SHP77 (cell line): ENCODE measurements at regions not wholly inside any gene's neighbourhood (a gene's known extent, or its start where the extent isn't known, plus 50 kb on each side); places are given as distances from the start of the nearest gene placed in this dataset.
"Not testable (repeated sequence)": the region's sequence is repeated elsewhere in the genome, so short reads cannot be mapped to it uniquely, and the experiment has no call there.

Experiments
- DNase-seq, 2 experiments: peaks; one replicate each; lab custom pipeline; 2025; lab: John Stamatoyannopoulos, UW

GRCh38 chr10:111266165-111266564 is 189.3 kb downstream of the ADRA2A start:
- DNase-seq: no peak

- no peak for DNase-seq
Observed at GRCh38 chr10:111267673-111268072, 190.8 kb downstream of the ADRA2A start.

GRCh38 chr10:111273235-111273634 is 196.4 kb downstream of the ADRA2A start:
- DNase-seq: no peak

GRCh38 chr10:111273635-111274034 is 196.8 kb downstream of the ADRA2A start:
- DNase-seq: no peak

- no peak for DNase-seq
Observed at GRCh38 chr10:111275091-111275490, 198.3 kb downstream of the ADRA2A start.

- DNase-seq: no peak
Observed at GRCh38 chr10:111277661-111278060, 200.8 kb downstream of the ADRA2A start.

GRCh38 chr10:111278266-111278665 is 201.4 kb downstream of the ADRA2A start:
- DNase-seq: no peak

GRCh38 chr10:111281516-111281915 is 204.7 kb downstream of the ADRA2A start:
- no peak for DNase-seq

- no peak for DNase-seq
Observed at GRCh38 chr10:111289461-111289860, 212.6 kb downstream of the ADRA2A start.

- DNase-seq: no peak
Observed at GRCh38 chr10:111290649-111291048, 213.8 kb downstream of the ADRA2A start.

GRCh38 chr10:111295788-111296187 is 219.0 kb downstream of the ADRA2A start:
- DNase-seq: no peak

- no peak for DNase-seq
Observed at GRCh38 chr10:111297351-111297848, 220.6 kb downstream of the ADRA2A start.

- DNase-seq: no peak
Observed at GRCh38 chr10:111298031-111298430, 221.2 kb downstream of the ADRA2A start.

GRCh38 chr10:111299037-111299436 is 222.2 kb downstream of the ADRA2A start:
- DNase-seq: no peak

- no peak for DNase-seq
Observed at GRCh38 chr10:111303887-111304286, 227.1 kb downstream of the ADRA2A start.

- DNase-seq: no peak
Observed at GRCh38 chr10:111316722-111317212, 239.9 kb downstream of the ADRA2A start.

GRCh38 chr10:111319866-111320265 is 243.0 kb downstream of the ADRA2A start:
- no peak for DNase-seq

GRCh38 chr10:111323389-111323966 is 246.6 kb downstream of the ADRA2A start:
- DNase-seq: no peak

GRCh38 chr10:111332174-111332573 is 255.3 kb downstream of the ADRA2A start:
- not testable (repeated sequence) for DNase-seq

- no peak for DNase-seq
Observed at GRCh38 chr10:111335826-111336225, 259.0 kb downstream of the ADRA2A start.

- DNase-seq: no peak
Observed at GRCh38 chr10:111338035-111338434, 261.2 kb downstream of the ADRA2A start.

GRCh38 chr10:111338805-111339204 is 262.0 kb downstream of the ADRA2A start:
- no peak for DNase-seq

GRCh38 chr10:111344804-111345203 is 268.0 kb downstream of the ADRA2A start:
- no peak for DNase-seq

GRCh38 chr10:111347386-111348013 is 270.7 kb downstream of the ADRA2A start:
- no peak for DNase-seq
